Astrocyte (in vitro differentiated cells and primary cell): ENCODE measurements at regions not wholly inside any gene's neighbourhood (a gene's known extent, or its start where the extent isn't known, plus 50 kb on each side); places are given as distances from the start of the nearest gene placed in this dataset.

Source experiments
- DNase-seq: peaks from one replicate; pipeline ENCODE4 v3.0.0-alpha.2; 2010; ENCODE audit warnings: low read depth
- FAIRE-seq: peaks from 2 replicates; lab custom pipeline; 2011; peaks lifted over from hg19 to GRCh38; lab: Jason Lieb, UNC
- H2AFZ ChIP-seq: 2 replicates; pipeline ENCODE4 v1.6.0; 2012; ENCODE audit warnings: low read depth, low read length, inconsistent platforms
- H3K27ac ChIP-seq: 2 replicates; pipeline ENCODE4 v1.5.1; 2011; ENCODE audit warnings: low read depth, low read length, inconsistent platforms
- H3K27me3 ChIP-seq: 2 replicates; pipeline ENCODE4 v1.6.0; 2011; ENCODE audit warnings: low read length, inconsistent platforms; ENCODE audit not compliant: insufficient read depth
- H3K36me3 ChIP-seq: 2 replicates; pipeline ENCODE4 v1.5.1; 2011; ENCODE audit warnings: low read length, inconsistent platforms; ENCODE audit not compliant: insufficient read depth
- H3K4me1 ChIP-seq: 2 replicates; pipeline ENCODE4 v1.5.1; 2011; ENCODE audit warnings: low read length, inconsistent platforms; ENCODE audit not compliant: insufficient read depth
- H3K4me2 ChIP-seq: 2 replicates; pipeline ENCODE4 v1.6.0; 2012; ENCODE audit warnings: low read length, inconsistent platforms
- H3K4me3 ChIP-seq: 2 replicates; pipeline ENCODE4 v1.5.1; 2011; ENCODE audit warnings: low read depth, mild to moderate bottlenecking, low read length, inconsistent platforms; ENCODE audit not compliant: insufficient read depth
- H3K79me2 ChIP-seq: 2 replicates; pipeline ENCODE4 v1.6.0; 2012; ENCODE audit warnings: mild to moderate bottlenecking, low read length, inconsistent platforms; ENCODE audit not compliant: insufficient read depth
- H3K9ac ChIP-seq: 2 replicates; pipeline ENCODE4 v1.6.0; 2012; ENCODE audit warnings: mild to moderate bottlenecking, low read length, inconsistent platforms
- H3K9me3 ChIP-seq: 2 replicates; pipeline ENCODE4 v1.5.1; 2012; ENCODE audit warnings: low read depth, mild to moderate bottlenecking, low read length, inconsistent platforms; ENCODE audit not compliant: insufficient read depth
- H4K20me1 ChIP-seq: 2 replicates; pipeline ENCODE4 v1.6.0; 2012; ENCODE audit warnings: low read length, inconsistent platforms; ENCODE audit not compliant: insufficient read depth
- H3K27ac Mint-ChIP-seq: one replicate; pipeline ENCODE4 v1.8.0; 2021; ENCODE audit warnings: mild to moderate bottlenecking, mixed read lengths; ENCODE audit not compliant: unreplicated experiment
- H3K27me3 Mint-ChIP-seq: one replicate; pipeline ENCODE4 v1.8.0; 2021; ENCODE audit warnings: low read depth, mixed read lengths; ENCODE audit not compliant: unreplicated experiment
- H3K36me3 Mint-ChIP-seq: one replicate; pipeline ENCODE4 v1.8.0; 2021; ENCODE audit warnings: low read depth, mixed read lengths; ENCODE audit not compliant: unreplicated experiment
- H3K4me1 Mint-ChIP-seq: one replicate; pipeline ENCODE4 v1.8.0; 2021; ENCODE audit warnings: low read depth, mixed read lengths; ENCODE audit not compliant: unreplicated experiment
- H3K4me3 Mint-ChIP-seq: one replicate; pipeline ENCODE4 v1.8.0; 2021; ENCODE audit warnings: mild to moderate bottlenecking, moderate library complexity, mixed read lengths; ENCODE audit not compliant: unreplicated experiment
- H3K9me3 Mint-ChIP-seq: one replicate; pipeline ENCODE4 v1.8.0; 2021; ENCODE audit warnings: mild to moderate bottlenecking, mixed read lengths; ENCODE audit not compliant: unreplicated experiment
- CTCF ChIP-seq: IDR thresholded peaks from 2 replicates; pipeline ENCODE4 v1.5.1; 2011; ENCODE audit warnings: low read depth, mild to moderate bottlenecking, inconsistent platforms, low read length, moderate library complexity; ENCODE audit not compliant: insufficient read depth
- EZH2 ChIP-seq: IDR thresholded peaks from 2 replicates; pipeline ENCODE4 v1.6.1; 2012; ENCODE audit warnings: mild to moderate bottlenecking, low read length, inconsistent platforms; ENCODE audit not compliant: insufficient read depth

DNA sequence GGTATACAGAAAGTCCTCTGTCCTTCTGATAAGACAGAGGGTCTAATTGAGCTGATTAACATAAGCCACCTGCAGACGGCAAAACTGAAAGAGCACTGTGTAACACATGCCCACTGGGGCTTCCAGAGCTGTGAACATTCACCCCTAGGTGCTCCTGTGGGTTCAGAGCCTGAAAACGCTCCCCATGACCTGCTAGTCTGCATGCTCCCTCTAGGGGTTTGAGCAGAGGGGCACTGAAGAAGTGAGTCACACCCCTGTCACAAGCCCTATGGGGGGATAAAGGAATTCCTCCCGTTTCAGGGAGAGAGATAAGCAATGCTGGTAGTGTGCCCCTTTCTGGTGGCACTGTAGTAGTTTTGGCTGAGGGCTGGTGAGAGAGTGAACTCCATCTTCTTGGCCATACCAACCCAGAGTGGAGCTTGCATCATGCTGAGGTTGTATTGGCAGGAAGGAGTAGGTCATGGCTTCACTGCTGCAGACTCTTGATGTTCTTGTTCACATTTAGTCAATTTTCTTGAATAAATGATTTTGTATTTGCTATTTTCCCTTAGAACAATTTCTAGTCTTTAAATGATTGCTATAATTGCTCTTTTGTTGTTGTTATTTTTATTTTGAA, 637.5 kb upstream of the MAN1A1 start:
- H3K9ac ChIP-seq, result no peak overlapping the region
- peaks cover 2% of the 10 kb centered on the region for H3K4me1 Mint-ChIP-seq
- H3K36me3 Mint-ChIP-seq, result no peaks in the 10 kb centered on the region
- H3K4me2 ChIP-seq, result no peak overlapping the region
- no peak overlapping the region for H3K27ac ChIP-seq
- no peaks in the 10 kb centered on the region for H3K36me3 ChIP-seq
- H3K27me3 Mint-ChIP-seq, result no peaks in the 10 kb centered on the region
- no peak for TF ChIP-seq CTCF
- no peak for TF ChIP-seq EZH2
- H3K27me3 ChIP-seq, result no peaks in the 10 kb centered on the region
- no peaks in the 10 kb centered on the region for H4K20me1 ChIP-seq
- DNase-seq, result no peak
- H3K9me3 Mint-ChIP-seq, result peaks cover 2% of the 10 kb centered on the region
- no peaks in the 10 kb centered on the region for H3K4me1 ChIP-seq
- no peak overlapping the region for H3K4me3 ChIP-seq
- no peak for FAIRE-seq
- no peaks in the 10 kb centered on the region for H3K9me3 ChIP-seq
- H2AFZ ChIP-seq, result no peak overlapping the region
- no peaks in the 10 kb centered on the region for H3K79me2 ChIP-seq
- no peak overlapping the region for H3K4me3 Mint-ChIP-seq
- H3K27ac Mint-ChIP-seq, result no peak overlapping the region

DNA sequence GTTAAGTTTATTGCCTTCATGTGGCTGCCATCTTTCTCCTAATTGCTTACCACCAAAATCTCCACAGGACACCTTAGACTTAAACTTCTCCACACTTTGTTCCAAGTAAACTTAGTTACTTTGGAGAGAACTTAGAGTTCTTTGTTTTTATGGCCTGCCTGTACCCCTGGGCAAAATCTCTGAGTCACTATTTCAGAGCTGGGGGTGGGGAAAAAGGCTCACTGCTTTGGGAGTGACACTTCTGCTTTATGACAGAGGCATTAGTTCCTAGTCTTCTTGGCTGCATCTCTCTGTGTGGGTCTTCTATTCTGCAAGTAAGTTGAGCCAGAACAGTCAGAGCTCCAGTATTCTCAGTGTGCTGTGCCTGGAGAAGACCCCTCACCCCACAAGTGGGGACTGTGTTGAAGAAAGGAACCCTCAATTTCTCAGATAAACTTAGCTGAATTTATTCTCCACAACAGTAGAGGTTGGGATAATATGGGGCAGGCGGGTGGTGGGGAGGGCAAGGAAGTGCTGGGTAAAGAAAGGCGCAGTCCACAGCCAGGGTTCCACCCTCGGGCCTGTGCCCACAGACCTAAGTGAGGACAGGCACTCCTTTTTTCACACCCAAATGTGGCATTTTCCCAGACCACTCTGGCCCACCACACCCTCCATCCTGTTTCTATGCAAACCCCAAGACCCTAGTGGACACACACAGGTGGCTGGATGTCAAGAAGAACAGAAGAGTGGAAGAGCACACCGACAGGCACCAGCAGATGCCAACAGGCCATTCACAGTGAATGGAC, 636.6 kb upstream of the MAN1A1 start:
- Histone ChIP-seq H3K4me3 (no peak overlapping the region), H3K27me3 (no peaks in the 10 kb centered on the region), H3K4me1 (no peaks in the 10 kb centered on the region), H2AFZ (no peak overlapping the region), H4K20me1 (no peaks in the 10 kb centered on the region), H3K9ac (no peak overlapping the region), H3K9me3 (no peaks in the 10 kb centered on the region), H3K36me3 (no peaks in the 10 kb centered on the region), H3K4me2 (no peak overlapping the region), H3K79me2 (no peaks in the 10 kb centered on the region), H3K27ac (no peak overlapping the region)
- H3K4me3 Mint-ChIP-seq, result no peak overlapping the region
- no peaks in the 10 kb centered on the region for H3K36me3 Mint-ChIP-seq
- no peak overlapping the region for H3K27ac Mint-ChIP-seq
- FAIRE-seq, result no peak
- no peak for DNase-seq
- H3K4me1 Mint-ChIP-seq, result peaks cover 2% of the 10 kb centered on the region
- TF ChIP-seq EZH2, result no peak
- TF ChIP-seq CTCF, result no peak
- H3K9me3 Mint-ChIP-seq, result peaks cover 2% of the 10 kb centered on the region
- no peaks in the 10 kb centered on the region for H3K27me3 Mint-ChIP-seq

DNA sequence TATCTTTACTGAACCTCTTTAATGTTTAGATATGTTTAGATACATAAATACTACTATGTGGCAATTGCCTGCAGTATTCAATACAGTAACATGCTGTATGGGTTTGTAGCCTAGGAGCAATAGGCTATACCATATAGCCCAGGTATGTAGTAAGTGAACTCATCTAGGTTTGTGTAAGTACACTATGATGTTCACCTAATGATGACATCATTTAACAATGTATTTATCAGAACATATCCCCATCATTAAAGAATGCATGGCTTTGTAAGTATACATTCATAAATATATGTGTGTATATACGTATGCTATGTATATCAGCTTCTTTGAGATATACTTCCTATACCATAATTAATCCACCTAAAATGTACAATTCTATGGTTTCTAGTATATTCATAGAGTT, 631.2 kb upstream of the MAN1A1 start:
- TF ChIP-seq EZH2 (no peak), CTCF (no peak)
- FAIRE-seq, result no peak
- H3K9me3 Mint-ChIP-seq, result no peaks in the 10 kb centered on the region

More for the DNA sequence above, 631.2 kb upstream of the MAN1A1 start:
- Histone ChIP-seq H3K4me2 (no peak overlapping the region), H3K9me3 (no peaks in the 10 kb centered on the region), H3K27ac (no peak overlapping the region), H4K20me1 (no peaks in the 10 kb centered on the region), H2AFZ (no peak overlapping the region), H3K9ac (no peak overlapping the region), H3K27me3 (no peaks in the 10 kb centered on the region), H3K4me1 (no peaks in the 10 kb centered on the region), H3K36me3 (no peaks in the 10 kb centered on the region), H3K4me3 (no peak overlapping the region), H3K79me2 (no peaks in the 10 kb centered on the region)
- no peak for DNase-seq
- H3K27ac Mint-ChIP-seq, result no peak overlapping the region
- H3K4me1 Mint-ChIP-seq, result peaks cover under 1% of the 10 kb centered on the region
- H3K27me3 Mint-ChIP-seq, result no peaks in the 10 kb centered on the region
- no peaks in the 10 kb centered on the region for H3K36me3 Mint-ChIP-seq
- no peak overlapping the region for H3K4me3 Mint-ChIP-seq
